Stimulated activated memory B cell treated with anti-CD40 and anti-IgM and Interleukin-4, amounts not matched to agents 10 μg/mL and 1 μg/mL and 100 μg/mL, for 72 hours (primary cell): ENCODE measurements at regions not wholly inside any gene's neighbourhood (a gene's known extent, or its start where the extent isn't known, plus 50 kb on each side); places are given as distances from the start of the nearest gene placed in this dataset.
"Not testable (repeated sequence)": the region's sequence is repeated elsewhere in the genome, so short reads cannot be mapped to it uniquely, and the experiment has no call there.

ENCODE experiments used
- ATAC-seq: fragments of 150-1000 bp; cut with Tn5 transposase; 2 replicates; pipeline ENCODE4 v1.10.0; 2021
- H3K27ac Mint-ChIP-seq: one replicate; pipeline ENCODE4 v1.8.0; 2022; ENCODE audit warnings: mild to moderate bottlenecking, mixed read lengths
- H3K27me3 Mint-ChIP-seq: one replicate; pipeline ENCODE4 v1.8.0; 2022; ENCODE audit warnings: mixed read lengths
- H3K36me3 Mint-ChIP-seq: one replicate; pipeline ENCODE4 v1.8.0; 2022; ENCODE audit warnings: mixed read lengths
- H3K4me1 Mint-ChIP-seq: one replicate; pipeline ENCODE4 v1.8.0; 2022; ENCODE audit warnings: mixed read lengths
- H3K4me3 Mint-ChIP-seq: one replicate; pipeline ENCODE4 v1.8.0; 2022; ENCODE audit warnings: mild to moderate bottlenecking, moderate library complexity, mixed read lengths
- H3K9me3 Mint-ChIP-seq: one replicate; pipeline ENCODE4 v1.8.0; 2022; ENCODE audit warnings: mixed read lengths

DNA sequence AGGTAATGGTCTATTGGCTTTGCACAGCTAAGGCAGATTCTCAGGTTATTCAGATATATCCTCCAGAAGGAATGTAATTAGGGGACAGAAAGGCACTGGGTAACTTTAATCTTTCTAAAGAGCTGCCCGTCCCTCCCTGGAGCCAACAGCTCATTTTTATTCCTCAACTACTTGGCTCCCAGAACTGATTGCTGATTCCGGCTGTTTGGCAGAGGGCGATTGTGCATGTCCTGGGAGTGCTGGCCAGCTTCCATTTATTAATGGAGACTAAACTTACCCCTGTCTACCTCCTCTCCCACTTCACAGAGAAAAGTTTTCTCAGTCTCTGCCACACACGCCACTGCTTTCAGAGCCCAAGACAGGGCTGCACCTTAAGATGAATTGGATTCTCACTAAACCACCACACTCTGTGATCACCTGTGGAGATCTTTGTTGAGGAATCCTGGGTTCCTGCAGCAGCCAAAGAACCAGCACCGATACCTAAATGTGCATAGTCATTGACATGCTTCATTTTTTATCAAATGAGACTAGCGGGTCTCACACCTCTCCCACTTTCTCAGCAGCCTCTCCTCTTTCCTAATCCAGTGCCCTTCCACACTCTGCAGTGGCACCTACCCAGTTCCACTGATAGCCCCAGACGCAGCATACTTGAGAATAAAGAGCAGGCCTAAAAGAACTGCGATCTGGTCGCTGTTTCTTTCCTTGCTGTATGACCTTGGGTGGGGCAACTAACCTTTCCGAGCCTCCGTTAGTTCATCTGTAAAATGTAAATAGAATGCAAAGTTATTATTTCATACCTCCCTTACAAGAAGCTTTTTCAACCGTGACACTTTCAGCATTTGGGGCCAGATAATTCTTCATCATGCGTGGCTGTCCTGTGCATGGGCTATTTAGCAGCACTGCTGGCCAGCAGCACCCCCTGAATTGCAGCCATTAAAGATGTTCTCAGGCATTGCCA is 648.7 kb downstream of the UQCRFS1 start:
- no peak for ATAC-seq
- Mint-ChIP-seq H3K9me3 (peaks cover 5% of the 10 kb centered on the region), H3K36me3 (no peaks in the 10 kb centered on the region), H3K4me3 (no peak overlapping the region), H3K27me3 (no peaks in the 10 kb centered on the region), H3K27ac (no peak overlapping the region), H3K4me1 (no peaks in the 10 kb centered on the region)

DNA sequence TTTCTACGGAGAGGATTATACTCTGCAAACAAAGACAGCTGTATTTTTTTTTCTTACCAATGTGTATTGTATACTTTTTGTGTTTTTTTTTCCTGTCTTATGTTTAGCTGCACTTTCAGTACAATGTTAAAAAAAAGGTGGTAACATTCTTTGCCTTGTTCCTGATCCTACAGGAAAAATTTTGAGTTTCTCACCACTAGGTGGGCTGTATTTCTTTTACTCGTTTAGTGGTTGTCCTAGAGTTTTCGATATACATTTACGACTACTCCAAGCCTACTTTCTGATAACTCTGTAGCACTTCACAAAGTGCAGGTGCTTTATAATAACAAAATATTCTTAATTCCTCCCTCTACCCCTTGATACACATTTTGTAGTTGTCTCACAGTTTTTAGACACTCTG is 652.2 kb downstream of the UQCRFS1 start:
- Mint-ChIP-seq H3K4me1 (no peaks in the 10 kb centered on the region), H3K9me3 (peaks cover 7% of the 10 kb centered on the region), H3K4me3 (no peak overlapping the region), H3K27ac (no peak overlapping the region), H3K27me3 (no peaks in the 10 kb centered on the region), H3K36me3 (no peaks in the 10 kb centered on the region)
- ATAC-seq, result no peak

DNA sequence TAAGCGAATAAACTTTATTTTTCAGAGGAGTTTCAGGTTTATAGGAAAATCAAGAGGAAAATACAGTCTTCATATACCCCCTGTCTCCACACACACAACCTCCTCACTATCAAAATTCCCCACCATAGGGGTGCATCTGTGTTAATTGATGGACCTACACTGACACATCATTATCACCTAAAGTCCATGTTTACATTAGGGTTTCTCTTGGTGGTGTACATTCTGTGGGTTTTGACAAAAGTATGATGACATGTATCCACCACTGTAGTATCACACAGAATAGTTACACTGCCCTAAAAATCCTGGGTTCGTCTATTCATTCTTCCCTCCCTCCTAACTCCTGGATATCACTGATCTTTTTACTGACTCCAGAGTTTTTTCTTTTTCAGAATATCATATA is 654.2 kb downstream of the UQCRFS1 start:
- Mint-ChIP-seq H3K4me3 (no peak overlapping the region), H3K27ac (no peak overlapping the region), H3K9me3 (peaks cover 9% of the 10 kb centered on the region), H3K36me3 (no peaks in the 10 kb centered on the region), H3K4me1 (no peaks in the 10 kb centered on the region), H3K27me3 (no peaks in the 10 kb centered on the region)
- ATAC-seq, result no peak

DNA sequence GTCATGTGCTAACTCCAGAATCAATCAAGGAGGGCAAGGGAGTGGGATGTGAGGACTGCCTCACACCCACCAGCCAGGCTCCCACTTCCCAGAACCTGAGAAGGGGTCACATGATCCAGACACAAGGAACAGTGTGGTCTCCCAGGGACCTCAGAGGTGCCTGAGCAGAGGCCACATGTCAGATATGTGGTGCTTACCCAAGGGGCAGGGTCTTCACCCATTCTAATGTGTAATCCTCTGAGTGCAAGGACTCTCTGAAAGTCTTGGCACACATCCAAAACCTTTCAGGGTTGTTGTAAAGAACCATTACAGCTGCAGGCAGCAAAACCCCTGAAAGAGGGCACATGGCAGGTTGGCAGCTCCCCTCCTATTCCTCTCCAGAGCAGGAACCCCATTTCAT is 656.6 kb downstream of the UQCRFS1 start:
- H3K27me3 Mint-ChIP-seq, result no peaks in the 10 kb centered on the region
- no peaks in the 10 kb centered on the region for H3K4me1 Mint-ChIP-seq
- H3K9me3 Mint-ChIP-seq, result peaks cover 14% of the 10 kb centered on the region
- no peaks in the 10 kb centered on the region for H3K36me3 Mint-ChIP-seq
- ATAC-seq, result no peak
- no peak overlapping the region for H3K4me3 Mint-ChIP-seq
- H3K27ac Mint-ChIP-seq, result no peak overlapping the region

DNA sequence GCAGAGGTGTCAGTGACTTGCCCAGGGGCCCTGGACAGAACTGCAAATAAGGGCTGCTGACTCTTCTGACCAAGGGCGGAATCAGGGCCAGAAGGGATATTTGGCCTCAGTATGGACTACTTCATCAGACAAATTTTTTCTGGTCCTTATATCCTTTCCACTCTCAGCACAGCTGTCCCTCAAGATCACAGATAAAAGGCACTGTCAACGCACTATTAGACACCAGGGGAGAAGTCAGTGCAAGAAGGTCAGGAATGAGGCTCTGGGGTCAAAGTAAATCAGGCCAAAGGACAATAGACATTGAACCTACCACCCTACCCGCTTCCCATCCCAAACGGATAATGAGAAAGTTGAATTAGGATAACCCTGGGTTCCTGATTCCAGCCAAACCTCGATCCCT is 657.6 kb downstream of the UQCRFS1 start:
- Mint-ChIP-seq H3K27ac (no peak overlapping the region), H3K27me3 (no peaks in the 10 kb centered on the region), H3K9me3 (peaks cover 14% of the 10 kb centered on the region), H3K36me3 (no peaks in the 10 kb centered on the region), H3K4me1 (no peaks in the 10 kb centered on the region), H3K4me3 (no peak overlapping the region)
- no peak for ATAC-seq

DNA sequence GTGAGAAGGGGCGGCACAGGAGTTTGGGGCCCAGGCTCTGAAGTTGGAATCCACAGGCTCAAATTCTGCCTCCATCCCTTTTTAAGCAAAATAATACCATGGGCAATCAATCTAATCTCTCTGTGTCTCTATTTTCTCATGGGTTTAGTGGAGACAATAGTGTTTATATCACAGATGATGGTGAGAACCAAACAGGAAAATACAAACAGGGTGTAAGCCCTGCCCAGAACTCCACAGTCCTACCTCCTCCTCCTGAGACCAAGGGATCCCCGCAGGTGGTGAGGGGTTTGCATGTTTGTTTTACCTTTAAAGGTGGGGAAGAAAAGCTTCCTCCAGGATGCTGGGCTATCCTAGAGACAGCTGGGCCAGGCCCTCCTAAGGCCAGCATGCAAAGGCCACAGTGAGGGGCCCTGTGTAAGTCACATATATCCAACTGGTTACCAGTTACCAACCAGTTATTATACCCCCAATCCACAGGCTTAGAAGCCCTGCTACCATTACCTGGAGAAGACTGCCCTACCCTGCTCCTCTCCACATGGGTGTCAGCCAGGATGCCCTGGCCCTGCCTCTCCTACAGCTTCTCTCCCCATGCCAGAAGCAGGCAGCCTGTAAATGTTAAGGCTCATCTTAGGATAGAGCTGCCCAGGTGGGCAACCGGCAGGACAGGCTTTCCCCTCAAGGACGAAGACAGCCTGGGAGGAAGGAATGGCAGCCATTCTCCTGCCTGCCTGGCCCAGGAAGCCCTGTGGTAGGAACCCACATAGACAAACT is 658.4 kb downstream of the UQCRFS1 start:
- H3K9me3 Mint-ChIP-seq, result peaks cover 14% of the 10 kb centered on the region
- H3K4me1 Mint-ChIP-seq, result no peaks in the 10 kb centered on the region
- H3K36me3 Mint-ChIP-seq, result no peaks in the 10 kb centered on the region
- no peak for ATAC-seq
- H3K27me3 Mint-ChIP-seq, result no peaks in the 10 kb centered on the region
- H3K27ac Mint-ChIP-seq, result no peak overlapping the region
- H3K4me3 Mint-ChIP-seq, result no peak overlapping the region

DNA sequence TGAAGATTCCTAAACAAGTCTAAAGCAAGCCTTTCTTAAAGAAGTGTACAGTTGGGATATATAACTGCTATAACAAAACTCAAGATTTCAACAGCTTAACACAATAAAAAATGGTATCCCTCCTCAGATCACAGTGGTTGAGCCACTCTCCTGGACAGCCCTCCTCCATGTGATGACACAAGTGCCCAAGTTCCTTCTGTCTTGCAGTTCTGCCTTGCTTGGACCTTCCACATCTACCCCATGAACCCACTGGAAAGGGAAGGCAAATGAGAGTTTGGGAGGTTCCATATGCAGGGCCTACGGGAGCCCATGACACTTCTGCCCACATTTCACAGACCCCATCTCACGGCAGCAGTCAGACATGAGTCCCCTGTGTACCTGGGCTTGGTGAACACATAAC is 659.2 kb downstream of the UQCRFS1 start:
- Mint-ChIP-seq H3K4me1 (no peaks in the 10 kb centered on the region), H3K9me3 (peaks cover 14% of the 10 kb centered on the region), H3K4me3 (no peak overlapping the region), H3K36me3 (no peaks in the 10 kb centered on the region), H3K27me3 (no peaks in the 10 kb centered on the region), H3K27ac (no peak overlapping the region)
- ATAC-seq, result no peak

DNA sequence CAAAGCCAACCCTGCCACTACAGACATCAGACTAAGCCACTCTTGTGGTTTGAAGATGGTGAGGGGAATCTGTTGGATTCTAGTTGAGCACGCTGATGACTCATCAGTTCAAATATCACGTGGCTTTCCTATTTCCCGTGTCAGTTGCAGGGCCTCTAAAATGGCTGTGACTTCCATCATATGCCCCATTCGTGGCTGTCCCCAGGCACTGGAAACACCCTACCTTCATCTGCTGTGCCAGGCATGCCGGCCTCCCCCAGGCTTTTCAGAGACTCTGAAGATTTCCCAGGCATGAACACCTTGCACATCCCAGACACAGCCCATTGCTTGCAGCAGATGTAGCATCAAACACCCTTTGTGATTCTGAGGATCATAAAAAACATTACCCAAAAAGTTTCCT is 659.9 kb downstream of the UQCRFS1 start:
- H3K27me3 Mint-ChIP-seq, result no peaks in the 10 kb centered on the region
- H3K36me3 Mint-ChIP-seq, result no peaks in the 10 kb centered on the region
- H3K9me3 Mint-ChIP-seq, result peaks cover 14% of the 10 kb centered on the region
- H3K4me1 Mint-ChIP-seq, result no peaks in the 10 kb centered on the region
- H3K4me3 Mint-ChIP-seq, result no peak overlapping the region
- no peak overlapping the region for H3K27ac Mint-ChIP-seq
- no peak for ATAC-seq

DNA sequence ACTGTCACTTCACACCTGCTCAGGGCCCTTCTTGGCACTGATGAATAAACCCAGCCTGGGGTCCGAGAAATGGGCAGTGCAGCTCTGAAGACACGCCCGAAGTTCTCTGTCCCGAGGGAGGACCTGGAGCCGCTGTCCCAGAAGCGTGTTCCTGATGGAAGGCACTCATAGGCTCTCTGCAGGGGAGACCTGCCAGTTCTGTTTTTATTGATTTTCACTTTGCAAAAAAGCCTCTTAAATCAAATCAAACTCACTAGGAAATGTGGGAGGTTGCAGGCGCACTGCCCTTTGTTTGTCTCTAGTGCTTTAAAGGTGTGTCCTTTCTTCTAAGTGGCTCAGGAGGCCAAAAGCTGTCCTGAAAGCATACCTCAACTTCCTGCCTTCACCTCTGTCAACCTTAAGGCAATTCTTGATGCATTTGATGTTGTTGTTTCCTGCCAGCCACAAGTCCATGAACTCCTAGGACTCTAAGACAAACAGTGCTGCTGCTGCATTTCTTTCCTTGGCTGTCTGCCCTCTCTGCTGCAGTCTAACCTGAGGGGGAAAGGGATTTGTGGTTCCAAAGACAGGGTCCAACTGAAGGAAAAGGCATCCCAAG is 663.2 kb downstream of the UQCRFS1 start:
- Mint-ChIP-seq H3K4me1 (no peaks in the 10 kb centered on the region), H3K27me3 (no peaks in the 10 kb centered on the region), H3K36me3 (no peaks in the 10 kb centered on the region)

DNA sequence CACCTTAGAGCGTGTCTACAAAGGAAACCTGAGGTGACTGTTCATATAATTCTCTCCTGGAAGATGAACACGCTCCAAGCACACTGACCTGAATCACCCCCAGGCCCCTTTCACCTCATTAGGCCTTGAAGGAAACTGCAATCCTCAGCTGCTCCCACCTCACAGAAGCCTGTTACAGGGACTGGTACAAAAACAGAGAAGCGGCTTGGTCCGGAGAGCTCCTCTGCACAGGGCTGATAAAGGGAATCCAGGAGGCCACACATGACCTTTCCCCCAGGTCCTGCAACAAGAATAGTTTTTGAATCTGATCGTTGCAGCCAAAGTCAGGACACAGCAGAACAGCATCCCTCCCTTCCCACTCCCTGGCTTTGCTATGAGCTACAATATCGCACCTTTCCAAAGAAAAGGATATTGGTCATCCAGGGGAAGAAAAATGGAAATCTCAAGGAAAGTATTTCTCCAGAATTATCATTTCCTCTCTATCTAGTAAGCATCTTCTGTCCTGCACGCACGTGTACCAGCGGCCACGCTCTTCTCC is 666.7 kb downstream of the UQCRFS1 start:
- H3K4me3 Mint-ChIP-seq, result no peak overlapping the region
- no peaks in the 10 kb centered on the region for H3K4me1 Mint-ChIP-seq
- H3K9me3 Mint-ChIP-seq, result peaks cover 7% of the 10 kb centered on the region
- H3K27ac Mint-ChIP-seq, result no peak overlapping the region
- H3K36me3 Mint-ChIP-seq, result no peaks in the 10 kb centered on the region
- no peaks in the 10 kb centered on the region for H3K27me3 Mint-ChIP-seq
- no peak for ATAC-seq

More for the DNA sequence above, 663.2 kb downstream of the UQCRFS1 start:
- Mint-ChIP-seq H3K27ac (no peak overlapping the region), H3K9me3 (peaks cover 14% of the 10 kb centered on the region), H3K4me3 (no peak overlapping the region)
- no peak for ATAC-seq

DNA sequence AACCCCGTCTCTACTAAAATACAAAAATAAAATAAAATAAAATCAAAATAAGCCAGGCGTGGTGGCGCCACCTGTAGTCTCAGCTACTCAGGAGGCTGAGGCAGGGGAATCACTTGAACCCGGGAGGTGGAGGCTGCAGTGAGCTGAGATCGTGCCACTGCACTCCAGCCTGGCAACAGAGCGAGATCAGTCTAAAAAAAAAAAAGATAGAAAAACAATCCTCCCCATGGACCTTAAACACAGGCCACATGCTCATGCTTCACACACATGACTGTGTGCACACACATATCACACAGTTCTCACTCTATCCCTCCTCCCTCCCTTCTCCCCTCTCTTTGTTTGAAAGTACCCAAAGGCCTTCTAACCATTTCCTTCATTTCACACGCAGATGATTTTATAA is 667.6 kb downstream of the UQCRFS1 start:
- H3K27ac Mint-ChIP-seq, H3K4me1 Mint-ChIP-seq, H3K9me3 Mint-ChIP-seq, H3K36me3 Mint-ChIP-seq, ATAC-seq, H3K4me3 Mint-ChIP-seq, H3K27me3 Mint-ChIP-seq: not testable (repeated sequence)

DNA sequence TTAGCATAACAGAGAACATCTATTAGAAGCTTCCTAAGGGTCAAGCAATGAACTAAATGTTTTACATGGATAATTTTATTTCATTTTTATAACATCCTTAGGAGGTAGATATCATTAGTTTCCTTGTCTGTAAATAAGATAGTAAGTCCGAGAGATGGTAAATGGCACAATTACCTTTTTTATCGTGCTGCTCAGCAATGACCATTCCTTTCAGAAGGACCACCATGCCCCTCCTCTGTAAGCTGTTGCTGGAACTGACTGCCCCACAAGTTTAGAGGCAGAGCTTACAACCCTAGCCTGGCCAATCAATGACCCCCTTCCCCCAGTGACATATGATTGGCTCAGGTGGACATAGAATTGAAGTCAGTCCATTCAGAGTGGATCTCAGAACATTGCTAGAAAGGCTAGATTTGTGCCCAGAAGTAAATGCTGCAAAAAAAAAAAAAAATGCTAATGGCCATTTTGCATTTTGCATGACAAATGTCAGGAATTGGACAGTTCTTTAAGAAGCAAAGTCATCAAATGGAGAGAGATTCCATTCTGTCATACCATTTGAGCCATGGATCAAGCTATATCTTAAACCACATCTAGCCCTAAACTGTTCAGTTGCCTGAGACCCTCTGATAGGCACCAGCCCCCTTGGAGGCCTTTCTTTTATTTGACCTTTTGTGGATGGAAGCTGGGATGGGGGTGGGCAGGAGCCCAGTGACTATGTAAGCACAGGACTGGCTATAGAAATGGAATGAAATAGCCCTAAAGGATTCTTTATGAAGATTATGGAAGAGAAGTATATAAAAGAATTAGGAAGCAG is 668.3 kb downstream of the UQCRFS1 start:
- no peaks in the 10 kb centered on the region for H3K27me3 Mint-ChIP-seq
- no peaks in the 10 kb centered on the region for H3K36me3 Mint-ChIP-seq
- peaks cover 8% of the 10 kb centered on the region for H3K9me3 Mint-ChIP-seq
- no peak overlapping the region for H3K4me3 Mint-ChIP-seq
- H3K4me1 Mint-ChIP-seq, result no peaks in the 10 kb centered on the region
- no peak overlapping the region for H3K27ac Mint-ChIP-seq
- ATAC-seq, result no peak

DNA sequence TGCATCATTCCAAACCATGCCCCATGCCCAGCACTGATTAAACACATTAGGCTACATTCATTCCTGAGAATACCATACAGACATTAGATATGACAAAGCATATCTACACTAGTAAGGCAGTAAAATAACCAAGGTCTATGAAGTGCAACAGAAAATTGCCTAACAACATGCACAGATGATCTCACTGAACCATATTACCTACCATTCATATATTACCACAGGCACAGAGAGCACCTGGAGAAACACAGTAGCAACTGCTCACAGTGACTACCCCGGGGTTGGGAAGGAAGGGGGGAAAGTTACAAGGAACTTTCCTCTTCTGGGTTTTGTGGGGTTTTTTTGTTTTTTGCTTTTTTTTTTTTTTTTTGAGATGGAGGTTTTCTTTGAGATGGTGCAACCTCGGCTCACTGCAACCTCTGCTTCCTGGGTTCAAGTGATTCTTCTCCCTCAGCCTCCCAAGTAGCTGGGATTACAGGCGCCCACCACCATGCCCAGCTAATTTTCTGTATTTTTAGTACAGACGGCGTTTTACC is 669.6 kb downstream of the UQCRFS1 start:
- H3K4me3 Mint-ChIP-seq, result no peak overlapping the region
- no peak overlapping the region for H3K27ac Mint-ChIP-seq
- no peak for ATAC-seq
- no peaks in the 10 kb centered on the region for H3K36me3 Mint-ChIP-seq
- H3K4me1 Mint-ChIP-seq, result no peaks in the 10 kb centered on the region
- no peaks in the 10 kb centered on the region for H3K27me3 Mint-ChIP-seq
- H3K9me3 Mint-ChIP-seq, result peaks cover 8% of the 10 kb centered on the region

DNA sequence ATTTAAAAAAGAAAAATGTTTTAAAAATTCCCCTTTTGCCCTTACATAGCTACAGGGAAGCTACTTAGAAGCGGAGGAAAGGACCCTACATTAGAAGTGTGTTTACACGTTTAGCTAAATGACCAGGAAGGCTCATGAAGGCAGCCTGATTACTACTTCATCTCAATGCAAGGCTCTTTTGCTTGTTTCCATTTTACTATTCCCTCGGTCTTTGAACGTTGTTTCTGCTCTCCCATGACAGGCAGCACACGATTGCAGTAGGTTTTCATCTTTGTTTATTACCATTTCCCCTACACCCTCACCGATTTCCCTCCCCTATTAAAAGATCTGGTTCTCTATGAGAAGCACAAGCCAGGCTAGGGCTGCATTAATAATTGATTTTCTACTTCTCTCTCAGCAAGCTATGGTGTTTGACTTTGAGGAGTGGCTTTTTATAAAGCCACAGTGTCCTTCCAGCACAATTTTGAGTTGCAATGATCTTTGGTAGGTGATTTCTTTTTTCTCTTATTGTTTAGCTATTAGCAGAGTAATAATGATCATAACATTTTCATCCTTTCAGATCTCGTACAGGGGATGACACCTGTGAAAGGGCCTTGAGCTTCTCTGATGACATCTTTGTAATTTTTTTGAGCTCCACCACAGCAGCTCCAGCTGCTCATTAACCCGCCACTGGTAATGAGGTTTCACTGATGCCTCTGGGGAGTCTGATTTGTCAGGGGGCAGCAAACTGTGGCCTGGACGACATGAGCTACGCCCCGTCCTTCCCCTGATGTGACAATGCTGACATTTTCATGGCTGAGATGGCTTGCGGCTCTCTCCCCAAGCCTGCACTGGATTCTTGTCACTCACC is 670.3 kb downstream of the UQCRFS1 start:
- H3K36me3 Mint-ChIP-seq, result no peaks in the 10 kb centered on the region
- no peak overlapping the region for H3K27ac Mint-ChIP-seq
- no peaks in the 10 kb centered on the region for H3K27me3 Mint-ChIP-seq
- no peak overlapping the region for H3K4me3 Mint-ChIP-seq
- no peaks in the 10 kb centered on the region for H3K4me1 Mint-ChIP-seq
- ATAC-seq, result peak; percentile 54
- peaks cover 13% of the 10 kb centered on the region for H3K9me3 Mint-ChIP-seq
